Thoracic aorta (tissue), 2 donors: ENCODE measurements at regions not wholly inside any gene's neighbourhood (a gene's known extent, or its start where the extent isn't known, plus 50 kb on each side); places are given as distances from the start of the nearest gene placed in this dataset.

Experiments
- ATAC-seq: fragments of 150-250 bp; one replicate; pipeline ENCODE4 v1.8.0; 2017; ENCODE audit warnings: low read depth; ENCODE audit not compliant: insufficient number of reproducible peaks, low FRiP score
- DNase-seq: peaks from one replicate; pipeline ENCODE4 v3.0.0-alpha.2; 2020; ENCODE audit warnings: low spot score
- H3K27ac ChIP-seq, 2 donors: fragments of 200-600 bp; sonication (generic); 1 replicate in 1 of 2; 2 replicates in 1 of 2; pipeline ENCODE4 v1.5.1; 2016; ENCODE audit warnings: mild to moderate bottlenecking in 2 of 2, moderate library complexity in 2 of 2
- H3K27me3 ChIP-seq: fragments of 200-600 bp; sonication (generic); replicated peaks from 2 replicates; pipeline ENCODE4 v1.6.0; 2016; ENCODE audit warnings: mild to moderate bottlenecking; ENCODE audit not compliant: insufficient read depth
- H3K36me3 ChIP-seq: fragments of 200-600 bp; sonication (generic); one replicate; pipeline ENCODE4 v1.5.1; 2016
- H3K4me1 ChIP-seq, 2 donors: fragments of 200-600 bp; sonication (generic); 1 replicate in 1 of 2; 2 replicates in 1 of 2; pipeline versions ENCODE4 v1.5.1 to v1.6.0; 2016; ENCODE audit warnings: low read depth in 2 of 2, mild to moderate bottlenecking in 1 of 2; ENCODE audit not compliant: control insufficient read depth in 1 of 2
- H3K4me3 ChIP-seq: fragments of 200-600 bp; sonication (generic); 2 replicates; pipeline ENCODE4 v1.5.1; 2016; ENCODE audit warnings: mild to moderate bottlenecking
- H3K9me3 ChIP-seq: fragments of 200-600 bp; sonication (generic); 2 replicates; pipeline ENCODE4 v1.5.1; 2016
- TF ChIP-seq, protein P1 (sequence below): fragments of 200-600 bp; sonication (generic); IDR thresholded peaks from one replicate; pipeline ENCODE4 v1.5.1; 2019; ENCODE audit warnings: antibody characterized with exemption

DNA sequence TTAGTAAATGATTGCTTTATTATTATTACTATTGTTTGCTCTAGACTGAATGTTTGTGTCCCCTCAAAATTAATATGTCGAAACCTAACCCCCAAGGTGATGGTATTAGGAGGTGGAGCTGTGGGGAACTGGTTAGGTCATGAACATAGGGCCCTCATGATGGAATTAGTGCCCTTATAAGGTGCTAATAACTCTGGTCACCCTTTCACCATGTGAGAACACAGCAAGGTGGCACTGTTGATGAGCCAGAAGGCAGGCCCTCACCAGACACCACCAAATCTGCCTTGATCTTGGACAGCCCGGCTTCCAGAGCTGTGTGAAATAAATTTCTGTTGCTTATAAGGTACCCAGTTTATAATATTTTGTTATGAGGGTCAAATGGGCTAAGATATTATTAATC is 95.8 kb downstream of the BDNF start:
- no peaks in the 10 kb centered on the region for H3K36me3 ChIP-seq
- ATAC-seq (no peak), DNase-seq (no peak)

DNA sequence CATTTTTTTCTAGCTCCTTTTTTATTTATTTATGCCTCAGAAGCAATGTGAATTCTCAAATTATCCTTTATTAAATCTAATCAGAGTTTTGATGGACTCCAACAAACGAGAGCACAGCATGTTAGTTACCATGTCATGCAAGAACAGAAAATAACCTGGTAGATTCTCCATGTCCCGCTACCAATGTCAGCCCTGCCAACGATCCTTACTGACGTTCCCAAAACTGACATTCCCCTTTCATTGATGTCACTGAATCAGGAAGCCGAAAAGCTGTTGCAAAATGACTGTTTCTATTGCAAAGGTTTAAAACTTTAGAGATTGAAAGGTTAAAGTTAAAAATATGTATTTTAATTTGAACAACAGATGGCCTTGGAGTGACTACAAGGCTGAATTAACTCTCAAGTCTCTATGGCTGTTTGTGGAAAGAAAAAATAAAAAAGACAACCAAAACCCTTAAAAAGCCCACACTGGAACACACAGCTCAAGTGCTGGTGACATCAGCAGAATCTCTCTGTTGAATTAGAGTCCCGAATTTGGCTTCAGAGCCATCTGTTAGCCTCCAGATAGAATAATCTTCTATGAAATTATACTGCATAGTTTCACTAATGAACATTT is 96.8 kb downstream of the BDNF start:
- TF ChIP-seq, protein P1, sequence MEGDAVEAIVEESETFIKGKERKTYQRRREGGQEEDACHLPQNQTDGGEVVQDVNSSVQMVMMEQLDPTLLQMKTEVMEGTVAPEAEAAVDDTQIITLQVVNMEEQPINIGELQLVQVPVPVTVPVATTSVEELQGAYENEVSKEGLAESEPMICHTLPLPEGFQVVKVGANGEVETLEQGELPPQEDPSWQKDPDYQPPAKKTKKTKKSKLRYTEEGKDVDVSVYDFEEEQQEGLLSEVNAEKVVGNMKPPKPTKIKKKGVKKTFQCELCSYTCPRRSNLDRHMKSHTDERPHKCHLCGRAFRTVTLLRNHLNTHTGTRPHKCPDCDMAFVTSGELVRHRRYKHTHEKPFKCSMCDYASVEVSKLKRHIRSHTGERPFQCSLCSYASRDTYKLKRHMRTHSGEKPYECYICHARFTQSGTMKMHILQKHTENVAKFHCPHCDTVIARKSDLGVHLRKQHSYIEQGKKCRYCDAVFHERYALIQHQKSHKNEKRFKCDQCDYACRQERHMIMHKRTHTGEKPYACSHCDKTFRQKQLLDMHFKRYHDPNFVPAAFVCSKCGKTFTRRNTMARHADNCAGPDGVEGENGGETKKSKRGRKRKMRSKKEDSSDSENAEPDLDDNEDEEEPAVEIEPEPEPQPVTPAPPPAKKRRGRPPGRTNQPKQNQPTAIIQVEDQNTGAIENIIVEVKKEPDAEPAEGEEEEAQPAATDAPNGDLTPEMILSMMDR, result no peak
- no peaks in the 10 kb centered on the region for H3K4me1 ChIP-seq
- H3K9me3 ChIP-seq, result no peaks in the 10 kb centered on the region
- no peaks in the 10 kb centered on the region for H3K27me3 ChIP-seq
- no peak for ATAC-seq
- no peak overlapping the region for H3K4me3 ChIP-seq
- H3K27ac ChIP-seq, result no peak overlapping the region
- no peak for DNase-seq
- H3K36me3 ChIP-seq, result no peaks in the 10 kb centered on the region

More for the DNA sequence above, 95.8 kb downstream of the BDNF start:
- no peak overlapping the region for H3K4me3 ChIP-seq
- TF ChIP-seq, protein P1, result no peak
- H3K27me3 ChIP-seq, result no peaks in the 10 kb centered on the region
- no peak overlapping the region for H3K27ac ChIP-seq
- no peaks in the 10 kb centered on the region for H3K9me3 ChIP-seq
- H3K4me1 ChIP-seq, result no peaks in the 10 kb centered on the region

DNA sequence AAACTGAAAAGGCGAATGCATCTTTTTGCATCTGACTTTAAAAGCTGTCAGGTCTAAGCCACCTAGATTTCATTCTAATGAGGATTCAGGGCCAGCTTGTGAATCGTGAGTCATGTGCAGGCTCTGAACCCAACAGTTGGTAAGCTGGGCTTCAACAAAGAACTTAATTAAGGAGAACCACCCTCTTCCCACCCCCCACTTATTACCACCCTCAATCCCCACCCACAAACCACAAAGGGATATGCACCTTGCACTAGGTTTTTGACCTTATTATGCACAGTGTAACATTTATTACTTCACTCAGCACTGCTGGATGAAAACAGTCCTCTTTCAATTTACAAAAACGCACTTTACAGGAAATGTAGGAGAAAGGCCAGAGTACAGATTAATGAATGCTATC is 94.1 kb upstream of the LIN7C start:
- no peaks in the 10 kb centered on the region for H3K4me1 ChIP-seq
- no peak overlapping the region for H3K4me3 ChIP-seq
- H3K27me3 ChIP-seq, result no peaks in the 10 kb centered on the region
- no peak for DNase-seq
- TF ChIP-seq, protein P1, result no peak
- H3K27ac ChIP-seq, result no peak overlapping the region
- H3K9me3 ChIP-seq, result no peaks in the 10 kb centered on the region
- no peaks in the 10 kb centered on the region for H3K36me3 ChIP-seq
- no peak for ATAC-seq

DNA sequence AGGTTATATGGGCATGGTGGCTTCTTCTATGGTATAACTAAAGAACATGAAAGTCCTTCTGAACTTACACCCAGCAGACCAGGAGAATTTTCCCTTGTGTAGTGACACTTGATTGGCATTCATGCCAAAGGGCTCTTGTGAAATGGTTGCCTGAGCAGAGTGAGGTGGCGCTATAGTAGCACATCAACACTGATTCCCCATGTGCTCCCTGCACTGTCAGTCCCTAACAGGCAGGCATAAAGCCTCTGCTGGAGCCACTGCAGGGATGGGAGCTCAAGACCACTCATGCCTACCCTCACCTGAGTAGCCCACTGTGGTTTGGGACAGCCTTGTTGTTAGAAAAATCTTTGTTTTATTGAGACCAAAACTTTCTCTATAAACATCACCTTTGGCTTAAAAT is 92.6 kb upstream of the LIN7C start:
- no peak for DNase-seq
- ATAC-seq, result no peak
- H3K4me3 ChIP-seq, result no peak overlapping the region
- no peak overlapping the region for H3K27ac ChIP-seq
- no peaks in the 10 kb centered on the region for H3K27me3 ChIP-seq
- H3K36me3 ChIP-seq, result no peaks in the 10 kb centered on the region
- H3K9me3 ChIP-seq, result no peaks in the 10 kb centered on the region
- TF ChIP-seq, protein P1, result no peak
- no peaks in the 10 kb centered on the region for H3K4me1 ChIP-seq

DNA sequence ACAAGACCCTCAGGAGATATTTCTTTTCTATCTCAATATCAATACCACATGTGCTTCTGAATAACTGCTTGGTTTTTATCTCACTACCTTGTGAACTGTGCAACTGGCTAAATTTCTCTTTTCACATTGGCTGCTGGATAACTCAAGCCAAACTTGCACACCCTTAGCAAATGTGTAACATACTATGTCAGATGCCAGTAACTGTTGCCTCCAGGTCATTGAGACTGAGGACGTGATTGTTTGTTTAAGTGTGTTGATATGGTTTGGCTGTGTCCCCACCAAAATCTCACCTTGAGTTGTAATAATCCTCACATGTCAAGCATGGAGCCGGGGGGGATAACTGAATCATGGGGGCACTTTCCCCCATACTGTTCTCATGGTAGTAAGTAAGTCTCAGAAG is 90.2 kb upstream of the LIN7C start:
- Histone ChIP-seq H3K9me3 (no peaks in the 10 kb centered on the region), H3K4me1 (no peaks in the 10 kb centered on the region), H3K4me3 (no peak overlapping the region), H3K36me3 (no peaks in the 10 kb centered on the region), H3K27me3 (no peaks in the 10 kb centered on the region), H3K27ac (no peak overlapping the region)
- DNase-seq, result no peak
- TF ChIP-seq, protein P1, result no peak
- no peak for ATAC-seq
